ENCODE measurements at regions not wholly inside any gene's neighbourhood (a gene's known extent, or its start where the extent isn't known, plus 50 kb on each side); places are given as distances from the start of the nearest gene placed in this dataset.

DNA sequence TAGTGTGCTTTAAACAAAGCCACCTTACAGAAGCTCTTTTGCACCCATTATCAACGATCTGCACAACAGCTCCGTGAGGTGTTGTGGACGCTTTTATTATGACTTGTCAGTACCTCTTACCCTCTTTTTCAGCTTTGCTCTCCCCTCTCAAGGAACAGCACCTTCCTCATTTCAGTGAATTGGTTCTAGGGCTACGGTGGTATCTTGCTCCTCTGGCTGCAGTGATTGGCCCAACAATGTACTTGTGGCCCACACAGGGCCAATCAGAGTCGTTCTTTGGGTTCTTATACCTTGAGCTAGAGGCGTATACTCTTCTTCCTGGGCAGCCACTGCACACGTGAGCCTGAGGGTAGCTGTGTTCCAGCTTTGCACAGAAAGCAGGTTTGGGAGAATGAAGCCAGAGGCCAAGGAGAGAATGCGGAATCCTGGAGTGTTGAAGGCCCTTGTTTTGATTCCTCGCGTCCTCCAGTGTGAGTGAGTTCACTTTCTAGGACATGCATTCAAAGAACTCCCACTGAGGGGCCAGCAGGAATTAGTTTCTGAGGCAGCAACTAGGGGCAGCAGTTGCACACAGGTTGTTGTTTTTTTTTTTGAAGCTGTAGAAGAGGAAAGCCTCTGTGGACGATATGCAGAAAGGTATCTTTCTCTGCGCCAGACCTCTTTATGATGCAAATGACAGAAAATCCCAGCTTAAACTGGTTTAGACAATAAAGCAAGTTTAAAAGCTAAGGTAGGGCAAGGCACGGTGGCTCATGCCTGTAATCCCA is 49.8 kb upstream of the PDZD8 start:
- DNase-seq (ENCODE audit: low spot score), result no peak

Data from D341Med (cell line).